GM18498 (cell line): ENCODE measurements at regions not wholly inside any gene's neighbourhood (a gene's known extent, or its start where the extent isn't known, plus 50 kb on each side); places are given as distances from the start of the nearest gene placed in this dataset.

Source experiments
- ATAC-seq: cut with Tn5 transposase; IDR thresholded peaks from one replicate; pipeline ENCODE4 v1.9.1; 2021; ENCODE audit warnings: mild to moderate bottlenecking, moderate library complexity; ENCODE audit not compliant: unreplicated experiment

DNA sequence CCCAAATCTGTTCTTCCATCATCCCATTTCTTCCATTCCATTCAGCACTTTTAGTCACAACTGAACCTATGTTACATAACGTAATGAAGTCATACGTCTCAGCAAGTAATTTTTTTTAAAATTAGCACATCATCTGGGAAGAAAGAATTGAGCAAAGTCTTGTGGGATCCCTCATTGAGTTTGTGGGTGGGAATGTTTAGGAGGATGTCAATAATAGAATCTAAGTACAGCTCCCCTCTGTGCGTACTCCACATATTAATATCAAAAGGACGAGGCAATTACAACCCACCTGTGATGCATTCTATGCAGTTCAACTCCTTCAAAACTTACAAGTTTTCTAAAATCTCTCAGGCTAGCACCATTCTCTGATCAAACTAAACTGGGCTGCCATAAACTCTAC, 526.3 kb downstream of the AGTPBP1 start:
- no peak for ATAC-seq

- no peak for ATAC-seq
Observed at GRCh38 chr9:85213650-85214607, 527.8 kb downstream of the AGTPBP1 start.

DNA sequence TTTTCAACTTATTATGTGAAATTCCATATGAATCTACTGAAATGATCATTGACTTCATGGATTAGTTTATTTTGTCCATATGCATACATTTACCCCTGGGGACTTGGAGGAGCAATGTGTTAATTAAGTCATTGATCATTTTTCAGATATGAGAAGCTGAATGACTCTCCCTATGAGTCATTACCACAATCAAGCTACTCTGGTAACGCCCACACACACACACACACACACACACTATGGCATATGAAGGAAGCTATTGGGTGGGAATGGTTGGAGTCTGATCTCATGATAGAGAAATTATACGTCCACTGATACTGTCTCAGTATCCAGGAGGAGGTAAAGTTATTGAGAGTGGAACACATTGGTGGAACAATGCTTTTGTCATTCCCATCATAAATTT, 528.9 kb downstream of the AGTPBP1 start:
- ATAC-seq = no peak

GRCh38 chr9:85212209-85212608, 529.5 kb downstream of the AGTPBP1 start:
- ATAC-seq = no peak

DNA sequence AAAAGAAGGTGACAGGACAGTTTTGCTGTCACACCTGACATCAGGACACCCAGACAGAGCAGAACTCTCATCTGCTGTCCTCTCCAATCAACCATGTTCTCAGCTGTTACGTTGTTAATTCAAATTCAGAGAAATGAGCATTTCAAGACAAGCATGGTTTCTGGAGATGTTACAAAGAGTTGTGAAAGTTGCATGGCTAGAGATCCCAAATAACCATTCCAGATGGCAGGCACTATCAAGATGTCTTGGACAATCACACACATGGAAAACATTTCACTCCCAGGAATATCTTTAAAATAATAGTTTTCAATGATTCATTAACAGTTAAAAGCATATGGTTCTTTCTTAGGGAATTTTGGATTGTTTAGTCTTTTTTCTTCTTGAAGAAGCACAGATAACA, 533.1 kb downstream of the AGTPBP1 start:
- no peak for ATAC-seq

- no peak for ATAC-seq
Observed at GRCh38 chr9:85204176-85204575, 534.6 kb downstream of the NTRK2 start.

- no peak for ATAC-seq
Observed at GRCh38 chr9:85202596-85202995, 533.1 kb downstream of the NTRK2 start.

DNA sequence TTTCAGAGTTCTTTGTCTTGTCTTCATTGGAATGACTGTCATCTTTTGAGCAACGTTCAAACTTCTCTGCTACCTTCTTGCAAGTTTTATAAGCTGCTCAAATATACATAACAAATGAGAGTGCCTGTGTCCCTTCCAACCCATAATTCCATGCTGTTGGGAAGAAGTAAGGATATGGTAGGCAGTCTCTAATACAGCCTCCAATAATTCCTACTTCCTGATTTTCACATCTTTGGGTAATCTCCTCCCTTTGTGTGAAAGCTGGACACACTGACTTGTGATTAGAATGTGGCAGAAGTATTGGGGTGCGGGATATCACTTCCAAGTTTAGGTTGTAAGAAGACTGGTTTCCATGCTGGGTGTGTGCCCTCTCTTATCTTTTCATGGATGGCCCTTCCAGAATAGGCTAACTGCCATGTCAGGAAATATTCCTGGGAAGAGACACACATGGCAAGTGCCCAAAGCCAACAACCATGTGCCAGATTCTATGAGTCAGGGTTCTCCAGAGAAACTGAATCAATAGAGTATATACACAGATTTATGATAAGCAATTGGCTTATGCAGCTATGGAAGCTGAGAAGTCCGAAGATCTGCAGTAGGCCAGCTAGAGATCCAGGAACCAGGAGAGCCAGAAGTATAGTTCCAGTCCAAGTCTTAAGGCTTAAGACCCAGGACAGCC, 531.3 kb downstream of the NTRK2 start:
- no peak for ATAC-seq

DNA sequence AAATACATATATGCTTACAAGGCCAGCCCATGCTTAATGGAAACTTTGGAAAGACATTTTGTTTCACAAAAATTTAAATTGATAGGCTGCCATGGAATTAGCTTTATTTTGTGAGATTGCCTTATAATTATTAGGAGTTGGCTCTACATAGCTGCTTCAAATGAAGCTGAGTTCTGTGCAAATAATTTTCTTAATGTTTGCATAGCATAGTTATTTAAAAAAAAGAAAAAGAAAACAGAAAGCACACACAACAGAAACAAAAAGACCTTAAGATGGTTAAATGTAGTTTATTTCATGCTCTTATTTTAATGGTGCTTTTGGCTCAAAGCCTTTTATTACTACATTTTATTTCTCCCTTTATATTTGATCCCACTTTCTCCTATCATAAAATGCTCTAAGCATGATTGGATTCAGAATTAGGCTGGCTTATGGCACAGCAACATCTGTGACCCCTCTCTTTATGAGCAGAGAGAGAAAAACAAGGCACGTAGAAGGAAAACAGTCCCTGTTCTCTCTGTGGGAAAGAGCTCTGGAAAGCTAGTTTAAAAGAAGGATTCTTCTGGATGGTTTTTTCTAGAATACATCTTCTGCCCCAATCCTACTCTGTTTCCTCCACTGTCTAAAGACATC, 530.5 kb downstream of the NTRK2 start:
- ATAC-seq = no peak

DNA sequence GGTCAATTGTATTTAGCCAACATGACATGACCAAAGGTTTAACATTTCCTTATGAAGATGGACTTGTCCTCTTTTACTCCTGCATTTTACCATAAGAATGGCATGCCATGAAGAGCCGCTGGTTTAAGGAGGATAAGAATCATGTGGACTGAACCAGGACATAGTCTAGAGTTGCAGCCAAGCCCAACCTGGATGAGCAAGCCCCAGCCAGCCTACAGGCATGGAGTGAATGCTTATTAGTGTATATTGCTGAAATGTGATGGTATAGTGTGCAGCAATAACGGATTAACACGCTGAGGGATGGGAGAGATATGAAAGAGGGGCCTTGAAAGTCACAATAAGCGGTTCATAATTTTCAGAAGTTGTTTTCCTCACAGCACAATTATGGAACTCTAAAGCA, 523.2 kb downstream of the NTRK2 start:
- no peak for ATAC-seq

GRCh38 chr9:85186218-85186585, 516.7 kb downstream of the NTRK2 start:
- no peak for ATAC-seq

- no peak for ATAC-seq
Observed at GRCh38 chr9:85185486-85186217, 516.1 kb downstream of the NTRK2 start.

GRCh38 chr9:85182383-85182782, 512.9 kb downstream of the NTRK2 start:
- no peak for ATAC-seq

- no peak for ATAC-seq
Observed at GRCh38 chr9:85178474-85178873, 508.9 kb downstream of the NTRK2 start.

GRCh38 chr9:85173967-85174366, 504.4 kb downstream of the NTRK2 start:
- no peak for ATAC-seq

DNA sequence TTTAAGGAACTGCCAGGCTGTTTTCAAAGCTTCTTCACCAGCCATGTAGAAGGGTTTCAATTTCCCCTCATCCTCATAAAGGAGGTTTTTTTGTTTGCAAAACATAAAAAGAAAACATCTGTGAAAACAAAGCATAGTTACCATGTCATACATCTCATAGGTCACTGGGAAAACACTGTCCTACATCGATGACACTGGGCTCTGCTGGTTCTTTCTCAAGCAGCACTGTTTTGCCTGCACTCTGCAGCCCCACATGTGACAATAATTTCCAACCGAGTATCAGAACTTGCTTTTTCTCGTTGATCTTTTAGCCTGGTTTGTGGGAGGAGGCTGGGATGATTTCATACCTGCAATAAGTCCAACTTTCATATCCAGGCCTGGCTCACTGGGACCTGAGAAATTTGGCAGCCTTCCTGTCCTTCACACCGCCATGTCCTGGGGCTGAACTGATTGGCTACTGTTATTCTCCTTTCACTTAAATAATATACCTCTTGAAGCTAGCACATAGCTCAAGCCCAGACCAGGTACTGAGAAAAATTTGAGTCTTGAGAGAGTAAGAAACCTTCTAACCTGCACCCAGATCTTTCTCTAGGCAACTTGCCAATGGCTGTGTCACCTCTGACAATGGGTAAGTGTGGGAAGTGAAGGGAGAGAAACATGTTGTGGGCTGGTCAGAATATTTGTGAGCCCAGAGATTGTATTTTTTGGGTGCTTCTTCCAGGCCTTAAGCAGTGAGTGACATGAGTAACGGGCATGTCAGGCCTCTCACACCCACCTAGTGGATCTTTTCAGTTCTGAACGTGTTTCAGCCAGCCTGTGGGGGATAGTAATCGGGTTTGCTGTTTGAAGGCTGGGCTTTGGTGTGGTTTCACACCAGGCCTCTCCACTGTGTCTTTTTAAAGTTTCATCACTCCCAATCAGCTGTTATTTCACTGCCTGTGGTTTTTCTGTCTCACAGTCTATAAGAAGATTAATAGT, 502.8 kb downstream of the NTRK2 start:
- no peak for ATAC-seq

GRCh38 chr9:85171163-85171562, 501.6 kb downstream of the NTRK2 start:
- ATAC-seq = no peak

DNA sequence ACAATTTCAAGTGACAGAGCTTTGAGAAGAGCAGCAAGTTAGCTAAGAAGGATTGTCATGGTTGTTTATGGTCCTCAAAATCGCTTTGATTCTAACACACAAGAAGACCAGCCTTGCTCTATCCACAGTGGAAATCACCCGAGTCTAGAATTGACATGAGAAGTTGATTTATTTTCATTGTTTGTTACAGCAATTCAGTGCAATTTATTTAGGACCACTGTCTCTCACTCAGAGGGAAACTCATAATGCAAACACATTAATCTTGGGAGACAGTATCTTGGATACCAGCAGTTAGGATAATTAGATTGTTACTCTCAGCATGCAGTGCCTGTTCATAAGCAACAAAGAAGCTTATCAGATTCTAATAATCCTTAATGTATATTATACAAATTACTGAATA, 498.9 kb downstream of the NTRK2 start:
- no peak for ATAC-seq

GRCh38 chr9:85167146-85167545, 497.6 kb downstream of the NTRK2 start:
- no peak for ATAC-seq

GRCh38 chr9:85163825-85164224, 494.3 kb downstream of the NTRK2 start:
- no peak for ATAC-seq
